HUDEP-2 (cell line): ENCODE measurements at regions not wholly inside any gene's neighbourhood (a gene's known extent, or its start where the extent isn't known, plus 50 kb on each side); places are given as distances from the start of the nearest gene placed in this dataset.
A peak's percentile ranks its signal among the peaks of the same experiment; 100 is the strongest.
"Not testable (repeated sequence)": the region's sequence is repeated elsewhere in the genome, so short reads cannot be mapped to it uniquely, and the experiment has no call there.

ENCODE experiments used
- DNase-seq, 76 experiments: peaks; one replicate each; lab custom pipeline; 2025; ENCODE audit not compliant: unreplicated experiment in 76 of 76; lab: John Stamatoyannopoulos, UW

DNA sequence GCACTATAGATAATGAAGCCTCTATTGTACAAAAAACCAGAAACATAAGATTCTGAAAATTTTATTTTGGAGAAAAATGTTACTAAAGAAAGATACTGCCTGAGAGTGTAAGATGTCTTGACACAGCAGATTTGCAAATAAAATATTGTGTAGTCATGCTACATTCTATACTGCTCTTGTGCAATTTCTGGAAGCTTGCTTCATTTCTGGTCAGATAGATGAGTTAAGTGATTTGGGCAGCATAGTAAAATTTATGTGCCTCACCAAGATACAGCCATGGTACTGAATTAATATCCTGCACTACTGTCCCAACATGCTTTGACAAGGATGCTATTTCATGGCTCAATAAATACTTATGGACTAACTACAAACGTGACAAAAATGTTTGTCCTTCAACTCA lies 55.1 kb upstream of the STARD13 start:
- DNase-seq = no peak

DNA sequence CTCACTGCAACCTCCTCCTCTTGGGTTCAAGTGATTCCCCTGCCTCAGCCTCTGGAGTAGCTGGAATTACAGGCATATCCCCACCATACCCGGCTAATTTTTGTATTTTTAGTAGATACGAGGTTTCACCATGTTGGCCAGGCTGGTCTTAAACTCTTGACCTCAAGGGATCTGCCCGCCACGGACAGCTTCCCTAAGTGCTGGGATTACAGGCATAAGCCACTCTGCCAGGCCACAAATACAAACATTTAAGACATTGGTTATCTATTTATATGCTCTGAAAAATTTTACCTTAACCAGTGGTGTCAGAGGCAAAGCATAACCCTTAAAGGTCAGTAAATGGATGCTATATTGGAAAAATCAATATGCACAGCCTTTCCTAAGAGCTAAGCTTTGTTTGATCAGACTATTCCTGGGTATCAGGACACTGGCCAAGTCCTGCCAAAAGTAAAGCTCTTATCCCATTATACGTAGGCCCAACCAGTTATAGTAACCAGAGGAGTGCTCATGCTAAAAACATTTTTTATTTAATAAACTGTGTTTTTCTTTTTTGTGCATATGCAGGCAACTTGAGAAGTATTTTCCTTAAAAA lies 56.4 kb upstream of the STARD13 start:
- DNase-seq = no peak

DNA sequence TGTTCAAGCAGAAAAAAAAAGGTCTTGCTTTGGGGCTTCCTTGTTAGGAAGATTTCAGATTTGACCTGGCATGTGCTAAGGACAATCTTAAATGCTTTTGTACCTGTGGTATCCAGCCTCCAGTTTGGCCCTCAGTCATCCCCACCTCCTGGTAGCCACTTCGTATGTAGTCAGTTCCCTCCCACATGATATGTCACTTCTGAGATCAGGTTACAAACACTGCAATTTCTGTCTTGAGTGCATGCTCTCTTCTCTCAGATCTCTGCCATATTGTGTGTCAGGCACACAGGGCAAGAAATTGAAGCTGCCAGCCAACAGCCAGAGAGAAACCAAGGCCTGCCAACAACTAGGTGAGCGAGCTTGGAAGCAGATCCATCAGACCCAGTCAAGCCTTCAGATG lies 60.3 kb upstream of the STARD13 start:
- DNase-seq = no peak

DNA sequence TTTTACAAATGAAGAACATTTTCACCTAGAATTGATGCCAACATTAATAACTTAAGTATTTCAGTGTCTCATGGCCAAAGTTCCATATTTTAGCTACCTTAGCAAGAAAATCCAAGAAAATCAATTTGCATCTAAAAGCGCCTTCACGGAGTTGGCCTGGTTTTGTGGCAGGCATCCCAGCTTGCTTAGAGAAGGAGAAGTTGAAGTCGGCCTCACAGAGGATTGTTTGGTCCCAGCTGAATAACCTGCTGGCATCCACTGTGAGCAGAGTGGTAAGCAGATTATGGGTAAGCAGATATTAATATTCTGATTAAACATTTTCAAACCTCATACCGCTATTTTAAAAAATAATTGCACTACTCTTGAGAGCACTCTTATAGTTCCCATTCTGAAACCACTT lies 62.3 kb upstream of the STARD13 start:
- no peak for DNase-seq

DNA sequence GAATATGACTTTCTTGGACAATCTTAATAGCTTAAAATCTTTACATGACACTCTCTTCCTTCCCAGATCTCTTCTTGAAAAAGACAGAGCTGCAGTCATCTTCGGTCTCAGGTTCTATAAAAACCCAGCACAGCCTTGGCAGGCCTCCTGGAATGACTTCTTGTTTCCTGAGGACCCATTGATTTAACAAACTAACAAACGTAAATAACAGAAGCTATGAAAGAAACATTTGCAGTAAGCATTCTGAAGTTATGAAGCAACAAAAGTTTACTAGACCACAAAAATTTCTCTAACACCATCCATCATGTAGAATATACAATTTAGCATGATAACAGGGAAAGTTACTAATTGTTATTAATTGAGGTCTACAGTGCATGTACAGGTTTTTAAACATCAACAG lies 62.8 kb upstream of the STARD13 start:
- no peak for DNase-seq

DNA sequence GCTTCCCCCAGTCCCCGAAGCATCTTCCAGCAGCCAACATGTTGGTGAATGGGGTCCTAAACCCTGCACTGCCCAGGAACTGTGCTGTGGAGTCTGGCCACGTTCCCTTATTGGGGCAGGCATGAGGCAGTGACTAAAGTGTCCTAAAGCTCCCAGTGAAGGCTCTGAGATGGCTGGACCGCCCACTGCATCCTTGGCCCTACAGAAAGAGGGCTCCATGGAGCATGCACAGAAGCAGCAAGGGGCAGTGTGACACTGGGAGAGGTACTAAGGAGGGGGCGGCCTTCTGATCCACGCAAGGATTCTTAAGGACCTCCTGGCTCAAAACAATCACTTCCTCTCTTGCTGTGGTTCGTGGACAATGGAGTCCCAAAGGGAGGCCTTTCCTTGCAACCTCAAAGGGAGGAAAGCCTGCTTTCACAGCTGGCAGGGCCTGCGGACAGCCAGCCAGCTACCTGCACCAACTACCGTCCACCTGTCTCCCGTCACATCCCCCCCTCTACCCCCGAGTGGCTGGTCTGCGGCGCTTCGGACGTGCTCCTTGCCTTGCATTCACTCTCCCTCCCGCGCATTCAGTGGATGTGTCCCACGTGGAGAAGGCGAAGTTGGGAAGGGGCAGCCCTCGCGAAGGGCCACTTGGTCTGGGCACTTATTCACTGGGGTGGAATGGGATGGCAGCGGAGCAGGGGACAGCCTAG lies 63.9 kb upstream of the STARD13 start:
- DNase-seq = peak in 1 of 76 experiments; percentile 4

DNA sequence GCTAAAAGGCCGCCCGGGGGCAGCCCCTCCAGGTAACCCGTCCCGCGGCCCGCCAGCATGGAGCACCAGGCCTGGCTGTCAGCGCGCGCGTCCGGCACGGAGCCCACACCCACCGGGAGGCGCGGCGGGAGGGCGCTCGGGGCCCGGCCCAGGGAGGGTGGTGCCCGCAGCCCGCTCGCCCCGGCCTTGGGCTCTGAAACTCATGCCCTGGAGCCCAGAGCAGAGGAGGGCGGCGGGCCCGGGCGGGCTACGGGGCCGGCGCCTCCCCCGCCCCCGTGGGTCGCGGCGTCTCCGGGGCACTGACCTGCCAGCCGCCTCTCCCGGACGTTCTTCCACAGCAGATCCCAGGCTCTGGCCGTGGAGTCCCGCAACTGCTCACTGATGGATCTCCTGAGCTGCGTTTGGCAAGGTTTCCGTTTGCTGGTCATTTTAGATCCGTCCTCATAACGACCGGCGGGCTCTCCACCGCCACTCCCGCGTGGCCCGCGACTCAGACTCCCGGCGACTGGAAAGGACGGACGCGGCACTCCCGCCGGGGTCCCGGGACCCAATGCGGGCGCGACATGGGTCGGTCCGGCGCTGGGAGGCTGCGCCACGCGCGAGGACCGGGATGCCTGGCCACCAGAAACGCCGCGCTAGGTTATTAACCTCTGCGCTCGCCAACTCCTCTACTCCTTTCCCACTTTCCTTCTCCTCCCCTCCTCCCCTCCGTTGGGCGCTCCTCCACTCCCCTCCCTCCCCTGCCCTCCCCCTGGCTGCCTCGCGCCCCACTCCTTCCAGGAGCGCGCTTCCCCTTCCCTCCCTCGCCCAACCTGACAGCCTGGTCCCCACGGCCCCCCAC lies 64.7 kb upstream of the STARD13 start:
- DNase-seq = peak in 27 of 76 experiments; percentile 4 to 55 (median 25)

DNA sequence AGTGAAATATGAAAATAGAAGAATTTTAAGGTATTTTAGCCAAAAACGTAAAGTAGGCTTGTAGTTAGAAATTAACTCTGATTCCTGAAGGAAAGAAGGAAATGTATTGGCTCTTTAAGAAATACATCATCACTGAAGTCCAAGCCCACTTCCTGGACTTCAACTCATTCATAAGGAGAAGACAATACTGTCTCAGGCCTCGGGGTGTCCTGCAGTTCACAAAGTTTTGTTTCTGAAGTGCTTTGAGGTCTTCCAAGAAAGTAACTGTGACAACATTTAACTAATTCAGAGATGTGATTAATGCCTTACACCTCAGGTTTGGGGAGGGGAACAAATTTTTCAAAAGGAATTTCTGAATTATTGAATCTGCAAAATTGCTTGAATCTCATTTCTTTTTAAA lies 65.8 kb upstream of the STARD13 start:
- DNase-seq = peak in 4 of 76 experiments; percentile 7 to 16 (median 13)

DNA sequence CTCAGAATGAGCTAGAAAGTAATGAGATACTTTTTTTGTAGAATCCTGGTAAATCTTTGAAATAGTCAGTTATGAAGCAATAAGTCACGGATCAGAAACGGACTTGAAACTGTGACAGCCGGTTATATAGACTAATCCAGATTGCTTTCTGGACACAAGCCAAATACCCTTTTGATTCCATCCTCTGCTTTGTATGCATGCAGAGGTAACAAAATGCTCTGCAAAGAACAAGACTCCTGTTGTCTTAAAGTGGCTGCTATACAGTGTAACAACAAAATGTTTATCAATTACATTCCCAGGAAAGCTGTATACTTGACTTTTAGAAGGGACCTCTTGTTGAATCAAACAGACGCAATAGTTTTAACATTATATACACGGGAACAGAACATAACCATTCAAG lies 66.5 kb upstream of the STARD13 start:
- no peak for DNase-seq

DNA sequence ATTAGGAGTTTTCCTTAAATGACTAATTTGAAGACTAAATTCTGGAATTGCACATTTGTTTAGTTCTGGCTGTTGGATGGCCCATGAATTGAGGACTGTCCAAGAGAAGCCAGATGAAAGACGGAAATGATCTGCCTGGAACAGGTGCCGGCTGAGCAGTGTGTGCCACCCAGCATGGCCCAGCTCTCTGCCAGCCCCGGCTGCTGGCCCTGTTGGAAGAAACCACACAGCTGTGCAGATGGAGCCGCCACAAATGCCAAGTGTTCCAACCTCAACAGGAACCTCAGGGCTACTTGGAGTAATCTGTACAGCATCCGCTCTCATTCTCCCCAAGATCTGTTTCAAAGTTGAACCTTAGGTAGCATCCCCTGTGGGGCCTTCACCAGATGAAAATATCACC lies 67.0 kb upstream of the STARD13 start:
- no peak for DNase-seq

DNA sequence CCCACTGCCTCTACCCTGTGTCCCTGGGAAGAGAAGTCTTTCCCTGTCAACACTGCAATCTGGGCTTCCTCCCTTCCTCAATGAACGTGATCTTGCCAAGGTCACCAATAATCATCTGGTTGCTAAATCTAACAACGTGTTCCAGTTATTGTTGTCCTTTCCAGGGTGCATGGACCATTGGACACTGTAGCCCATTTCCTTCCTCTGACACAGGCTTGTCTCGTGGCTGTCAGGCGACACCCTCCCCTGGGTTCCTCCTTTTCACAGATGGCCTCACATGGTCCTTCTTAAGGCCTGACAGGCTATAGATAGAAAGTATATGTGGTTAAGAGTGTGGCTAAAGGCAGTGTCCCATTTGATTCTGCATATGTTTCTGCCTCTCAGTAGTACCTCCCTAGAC lies 67.7 kb upstream of the STARD13 start:
- peak in 29 of 76 experiments; percentile 4 to 57 (median 28) for DNase-seq

DNA sequence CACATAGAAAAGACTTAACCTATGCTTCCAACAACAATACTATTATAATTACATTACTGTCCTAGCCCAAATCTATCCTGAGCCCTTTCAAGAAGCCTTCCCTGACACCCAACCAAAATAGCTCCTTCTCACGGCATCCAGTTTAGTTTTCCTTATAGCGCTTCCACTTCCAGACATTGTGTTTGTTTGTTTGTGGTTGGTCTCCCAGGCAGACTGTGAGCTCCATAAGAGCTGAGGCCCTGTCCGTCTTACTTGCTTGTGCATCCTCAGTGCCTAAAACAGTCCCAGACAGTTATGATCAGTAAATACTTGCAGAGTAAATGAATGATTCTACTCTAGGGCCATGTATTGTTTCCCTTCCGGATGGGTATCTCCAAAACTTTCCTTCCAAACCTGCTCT lies 68.1 kb upstream of the STARD13 start:
- no peak for DNase-seq

DNA sequence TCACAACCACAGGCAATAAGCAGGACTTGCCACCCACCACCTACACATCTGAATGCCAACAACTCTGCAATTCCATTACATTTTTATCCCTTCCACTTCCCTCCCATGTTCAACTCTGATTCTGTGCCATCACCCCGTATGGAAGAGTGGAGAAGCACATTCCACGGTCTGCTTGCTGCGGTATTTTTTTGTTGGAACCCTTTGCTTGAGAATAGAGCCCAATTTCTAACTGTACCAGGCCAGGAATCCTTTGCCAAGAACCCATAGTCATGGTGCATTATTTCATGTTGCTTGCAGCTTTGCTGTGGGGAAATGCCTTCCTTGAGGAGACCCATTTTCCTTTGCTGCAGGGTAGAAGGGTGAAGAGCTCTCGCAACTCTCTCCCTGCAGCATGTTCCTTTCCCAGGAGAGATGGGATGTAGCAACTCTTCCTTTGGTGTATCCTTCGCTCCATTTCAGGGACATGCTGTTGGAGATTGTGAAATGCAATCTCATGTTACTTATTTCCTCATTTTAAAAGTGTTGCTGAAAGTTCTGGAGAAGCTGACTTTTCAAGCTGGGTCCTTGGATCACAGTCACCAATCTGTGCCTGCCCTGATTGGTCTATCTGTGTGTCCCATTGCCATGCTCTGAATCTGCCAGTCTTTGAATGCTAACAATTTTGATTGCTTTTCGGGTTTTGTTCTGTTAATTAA lies 69.8 kb upstream of the STARD13 start:
- DNase-seq = no peak

DNA sequence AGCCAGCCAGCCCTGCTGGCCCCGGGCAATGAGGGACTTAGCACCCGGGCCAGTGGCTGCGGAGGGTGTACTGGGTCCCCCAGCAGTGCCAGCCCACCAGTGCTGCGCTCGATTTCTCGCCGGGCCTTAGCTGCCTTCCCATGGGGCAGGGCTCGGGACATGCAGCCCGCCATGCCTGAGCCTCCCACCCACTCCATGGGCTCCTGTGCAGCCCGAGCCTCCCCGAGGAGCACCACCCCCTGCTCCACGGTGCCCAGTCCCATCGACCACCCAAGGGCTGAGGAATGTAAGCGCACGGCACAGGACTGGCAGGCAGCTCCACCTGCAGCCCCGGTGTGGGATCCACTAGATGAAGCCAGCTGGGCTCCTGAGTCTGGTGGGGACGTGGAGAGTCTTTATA lies 72.5 kb upstream of the STARD13 start:
- DNase-seq = not testable (repeated sequence)

DNA sequence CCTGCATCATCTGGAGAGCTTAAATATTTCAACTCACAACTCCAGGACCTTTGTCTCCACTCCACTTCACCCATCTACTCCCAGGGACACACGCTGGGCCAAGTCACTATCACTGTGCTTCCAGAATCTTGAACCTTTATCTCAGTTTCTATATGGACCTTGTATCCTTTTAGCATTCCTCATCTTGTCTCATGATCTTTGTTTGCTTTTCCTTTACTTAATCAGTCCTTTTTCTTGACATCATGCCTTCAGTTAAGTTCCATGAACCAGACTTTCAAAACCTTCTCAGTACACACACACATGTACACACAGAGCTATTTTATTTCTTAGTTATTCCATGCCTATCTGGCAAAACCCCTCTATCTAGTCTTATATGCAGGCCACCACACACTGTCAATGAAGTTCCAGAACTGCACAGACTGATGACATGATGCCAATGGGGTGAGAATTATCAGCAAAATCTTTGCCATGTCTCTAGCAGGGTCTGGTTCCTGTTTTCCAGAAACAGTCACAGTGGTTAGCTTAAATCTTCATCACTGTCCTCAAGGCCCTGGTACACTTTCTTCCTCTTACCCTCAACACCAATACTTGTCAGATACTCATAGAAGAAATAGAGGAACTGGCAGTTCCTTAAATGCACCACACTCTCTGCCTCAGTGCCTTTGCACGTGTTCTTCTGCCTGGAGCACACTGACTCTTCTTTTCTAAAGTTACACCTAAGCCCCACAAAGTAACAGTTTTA lies 77.6 kb upstream of the STARD13 start:
- peak in 1 of 76 experiments; percentile 7 for DNase-seq

DNA sequence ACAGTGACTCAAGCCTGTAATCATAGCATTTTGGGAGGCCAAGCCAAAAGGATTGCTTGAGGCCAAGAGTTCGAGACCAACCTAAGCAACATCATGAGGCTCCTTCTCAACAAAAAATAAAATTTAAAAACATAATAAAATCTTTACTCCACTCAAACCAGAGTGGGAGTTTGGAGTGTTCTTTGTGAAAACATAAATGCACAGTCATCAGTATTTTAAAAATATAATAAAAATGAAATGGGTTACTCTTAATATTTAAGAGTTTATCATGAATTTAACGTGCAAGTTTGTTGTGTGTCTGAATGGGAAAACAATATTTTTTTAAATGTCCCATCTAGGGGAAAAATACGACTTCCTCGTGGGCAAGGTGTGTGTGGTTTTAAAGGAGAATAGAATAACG lies 78.6 kb upstream of the STARD13 start:
- DNase-seq = no peak

DNA sequence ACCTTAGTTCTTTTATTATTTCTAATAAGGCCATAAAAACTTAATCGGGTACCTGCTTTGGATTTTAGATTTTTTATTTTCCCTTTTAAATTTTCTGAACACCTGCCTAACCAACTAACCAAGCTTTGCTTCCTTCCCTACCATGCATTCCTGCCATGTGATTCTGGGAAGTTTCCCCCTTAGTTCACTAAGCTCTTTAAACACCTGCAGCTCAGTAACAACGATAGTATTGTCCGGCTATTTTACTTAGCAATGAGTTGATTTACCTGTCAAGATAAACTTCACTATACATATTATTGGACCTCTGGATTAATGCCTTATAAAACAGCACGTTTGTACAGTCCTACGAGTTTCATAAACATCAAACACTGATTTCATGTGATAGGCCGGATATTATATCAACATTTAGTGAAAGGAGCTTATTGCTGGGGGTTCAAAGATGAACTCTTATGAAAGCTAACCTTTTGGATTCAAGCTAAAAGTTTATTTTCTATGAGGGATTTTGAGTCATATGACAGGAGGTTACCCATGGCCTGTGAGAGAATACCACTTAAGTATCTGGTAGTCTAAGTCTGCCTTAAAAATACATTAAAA lies 81.0 kb upstream of the STARD13 start:
- DNase-seq = no peak

DNA sequence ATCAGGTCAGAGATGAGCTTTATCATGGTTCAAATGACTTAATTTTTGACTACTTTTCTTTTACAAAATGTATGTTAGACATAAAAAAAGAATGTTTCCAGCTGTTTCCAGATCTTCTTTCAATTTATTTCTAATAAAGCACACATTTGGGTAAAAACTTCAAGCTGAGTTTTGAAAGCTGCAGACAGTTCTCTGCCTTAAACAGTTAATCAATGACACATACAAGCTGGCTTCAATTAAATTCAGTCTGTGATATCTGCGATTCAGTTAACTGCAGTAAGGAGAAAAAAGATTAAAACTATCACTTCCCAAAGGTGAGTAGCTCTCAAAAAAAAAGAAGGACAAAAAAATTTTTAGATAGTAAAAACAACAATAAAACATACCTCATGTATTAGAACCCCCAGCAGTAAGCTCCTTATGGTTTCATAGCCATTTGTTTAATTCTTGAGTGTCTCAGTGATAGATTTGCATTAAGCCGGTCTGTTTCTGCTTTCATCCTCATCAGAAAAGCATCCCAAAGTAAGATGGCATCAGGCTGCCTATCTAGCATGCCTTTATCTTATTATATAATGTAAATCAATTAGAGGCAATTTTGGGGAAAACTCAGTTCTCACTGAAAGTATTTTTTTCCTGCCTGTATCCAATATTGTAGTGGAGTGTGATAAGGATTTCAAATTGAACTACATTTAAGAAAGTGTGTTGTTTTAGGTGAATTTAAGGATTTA lies 81.8 kb upstream of the STARD13 start:
- DNase-seq = peak in 6 of 76 experiments; percentile 9 to 67 (median 36)

DNA sequence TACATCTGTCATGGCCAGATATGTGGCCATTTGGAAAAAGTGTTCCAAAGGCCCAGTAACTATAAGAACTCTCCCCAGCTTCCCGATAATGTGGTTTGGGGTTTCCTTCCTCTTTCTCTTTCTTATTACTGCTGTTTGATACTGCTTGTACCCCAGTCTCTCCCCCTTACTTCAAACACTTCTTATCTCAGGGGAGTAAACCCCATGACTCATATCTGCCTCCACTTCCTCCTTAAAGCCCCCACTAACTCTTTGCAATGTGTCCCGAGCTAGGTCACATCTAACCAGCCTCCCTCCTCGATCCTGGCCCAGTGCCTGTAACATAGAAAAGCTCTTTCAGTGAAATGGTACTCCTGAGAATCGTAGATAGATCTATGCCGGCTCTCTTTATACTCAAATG lies 82.4 kb upstream of the STARD13 start:
- DNase-seq = peak in 69 of 76 experiments; percentile 11 to 87 (median 64)
